Fibroblast of mammary gland (primary cell): ENCODE measurements at regions not wholly inside any gene's neighbourhood (a gene's known extent, or its start where the extent isn't known, plus 50 kb on each side); places are given as distances from the start of the nearest gene placed in this dataset.

Source experiments
- DNase-seq: peaks from one replicate; pipeline ENCODE4 v3.0.0-alpha.2; 2010; ENCODE audit warnings: low read depth
- H3K4me3 ChIP-seq: 2 replicates; pipeline ENCODE4 v1.5.1; 2011; ENCODE audit warnings: low read depth, mild to moderate bottlenecking, low read length, moderate library complexity; ENCODE audit not compliant: control insufficient read depth
- CTCF ChIP-seq: conservative IDR thresholded peaks from 2 replicates; pipeline ENCODE4 v1.5.1; 2011; ENCODE audit warnings: low read depth, low read length, inconsistent platforms; ENCODE audit not compliant: control insufficient read depth, insufficient read depth

GRCh38 chr4:38279650-38280322 lies 319.6 kb downstream of the PTTG2 start:
- H3K4me3 ChIP-seq: no peak overlapping the region
- TF ChIP-seq CTCF: no peak
- DNase-seq: no peak

GRCh38 chr4:38280323-38280706 lies 320.1 kb downstream of the PTTG2 start:
- TF ChIP-seq CTCF: no peak
- no peak for DNase-seq
- no peak overlapping the region for H3K4me3 ChIP-seq

GRCh38 chr4:38281371-38282071 lies 321.3 kb downstream of the PTTG2 start:
- DNase-seq: peak; percentile 45
- H3K4me3 ChIP-seq: no peak overlapping the region
- no peak for TF ChIP-seq CTCF

DNA sequence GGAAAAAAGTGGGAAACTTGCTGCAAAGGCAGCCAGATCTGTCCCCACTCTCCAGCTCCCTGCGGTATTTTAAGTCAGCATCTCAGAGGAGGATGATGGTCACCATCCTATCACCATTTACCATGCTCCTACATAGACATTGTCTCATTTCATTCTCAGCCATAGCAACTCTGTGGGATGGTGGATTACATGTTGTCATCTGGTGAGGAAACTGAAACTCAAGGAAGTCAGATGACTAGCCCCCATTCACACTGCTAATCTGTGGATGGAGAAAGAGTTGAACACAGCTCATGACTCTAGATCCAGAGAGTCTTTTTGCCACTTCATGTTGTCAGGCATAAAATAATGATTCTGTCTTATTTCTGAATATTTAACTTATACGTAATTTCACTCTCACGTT lies 323.5 kb downstream of the PTTG2 start:
- H3K4me3 ChIP-seq: no peak overlapping the region
- TF ChIP-seq CTCF: no peak
- DNase-seq: no peak

GRCh38 chr4:38284294-38285030 lies 324.3 kb downstream of the PTTG2 start:
- no peak for DNase-seq
- TF ChIP-seq CTCF: no peak
- H3K4me3 ChIP-seq: no peak overlapping the region

DNA sequence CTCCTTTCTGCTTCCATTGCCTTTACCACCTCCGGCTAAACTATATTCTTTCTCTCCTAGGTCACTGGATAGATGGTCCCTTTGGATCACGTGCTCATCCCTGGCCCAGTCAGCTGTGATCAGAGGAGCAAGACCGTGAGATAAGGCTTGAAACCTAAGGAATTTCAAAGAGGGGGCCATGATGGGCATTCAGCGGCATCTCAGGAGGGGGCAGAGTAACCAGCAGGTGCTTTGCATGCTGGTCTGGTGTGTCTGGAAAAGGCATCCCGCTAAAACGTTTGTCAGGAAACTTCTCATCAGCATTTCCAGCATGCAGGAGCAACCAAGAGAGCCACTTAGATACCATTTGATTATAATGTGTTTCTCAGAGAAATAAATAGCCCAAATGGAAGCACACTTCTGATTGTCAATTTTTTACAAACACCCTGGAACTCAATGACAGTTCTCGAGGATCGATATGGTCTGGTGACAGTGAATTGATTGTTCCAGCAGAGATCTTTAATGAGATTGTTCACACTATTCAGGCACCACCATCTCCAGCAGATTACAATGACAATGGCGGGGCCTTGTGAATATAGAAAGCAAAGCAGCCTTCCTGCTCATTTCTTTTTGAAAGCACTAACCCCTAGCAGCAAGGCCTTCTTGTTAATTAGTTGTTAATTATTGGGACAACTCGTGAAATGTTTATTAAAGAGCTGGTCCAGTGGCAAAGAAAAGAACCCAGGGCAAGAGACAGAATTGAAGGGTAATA lies 327.1 kb downstream of the PTTG2 start:
- DNase-seq: no peak
- no peak overlapping the region for H3K4me3 ChIP-seq
- no peak for TF ChIP-seq CTCF
